Tibial artery (tissue), 4 donors: ENCODE measurements at regions not wholly inside any gene's neighbourhood (a gene's known extent, or its start where the extent isn't known, plus 50 kb on each side); places are given as distances from the start of the nearest gene placed in this dataset.

ENCODE experiments used
- DNase-seq, 2 donors: peaks; one replicate each; pipeline ENCODE4 v3.0.0-alpha.2; 2019
- H3K27ac ChIP-seq, 2 donors: fragments of 200-600 bp; sonication (generic) in 1 of 2; 1 replicate in 1 of 2; 2 replicates in 1 of 2; pipeline ENCODE4 v1.5.1; 2018 to 2019; ENCODE audit warnings: mild to moderate bottlenecking in 1 of 2
- H3K27me3 ChIP-seq, 2 donors: fragments of 200-600 bp; sonication (generic) in 1 of 2; one replicate each; pipeline versions ENCODE4 v1.5.1 to v1.6.0; 2016 to 2019
- H3K36me3 ChIP-seq, 3 donors: fragments of 200-600 bp; sonication (generic) in 2 of 3; one replicate each; pipeline ENCODE4 v1.5.1; 2016 to 2019; ENCODE audit warnings: mild to moderate bottlenecking in 2 of 3
- H3K4me1 ChIP-seq, 4 donors: fragments of 200-600 bp; sonication (generic) in 2 of 4; 1 replicate in 3 of 4; 2 replicates in 1 of 4; pipeline ENCODE4 v1.5.1; 2016 to 2019
- H3K4me3 ChIP-seq, 2 donors: fragments of 200-600 bp; sonication (generic) in 1 of 2; 1 replicate in 1 of 2; 2 replicates in 1 of 2; pipeline ENCODE4 v1.5.1; 2018 to 2019; ENCODE audit warnings: mild to moderate bottlenecking in 2 of 2
- H3K9me3 ChIP-seq, 3 donors: fragments of 200-600 bp; sonication (generic) in 1 of 3; one replicate each; pipeline ENCODE4 v1.5.1; 2016 to 2019
- CTCF ChIP-seq, 2 experiments: fragments of 200-600 bp in 1 of 2; fragments of 450-650 bp in 1 of 2; IDR thresholded peaks; one replicate each; pipeline ENCODE4 v1.5.1; 2017 to 2019; ENCODE audit warnings: antibody characterized with exemption in 2 of 2, mild to moderate bottlenecking in 1 of 2, moderate library complexity in 1 of 2
- intact Hi-C: fragments of 100-400 bp; cut with DNase I; formaldehyde crosslinking; loops from one replicate; pipeline ENCODE4 v1.15.0; 2023; ENCODE audit warnings: low total_unique reads

GRCh38 chr6:170228946-170229310 lies 62.0 kb downstream of the DLL1 start:
- Histone ChIP-seq H3K4me1 (peaks cover 0 to 5% (median 0%) of the 10 kb centered on the region in 4 donors), H3K36me3 (no peaks in the 10 kb centered on the region), H3K27ac (no peak overlapping the region), H3K27me3 (peaks cover 0 to 19% of the 10 kb centered on the region in 2 donors), H3K4me3 (no peak overlapping the region), H3K9me3 (no peaks in the 10 kb centered on the region)
- TF ChIP-seq CTCF (IDR thresholded peaks at IDR 0.05): no peak
- DNase-seq: no peak
- intact Hi-C loops: no loop called here

- H3K36me3 ChIP-seq: no peaks in the 10 kb centered on the region
- intact Hi-C loops: no loop called here
- DNase-seq: no peak
- peaks cover 0 to 19% of the 10 kb centered on the region in 2 donors for H3K27me3 ChIP-seq
- no peak for TF ChIP-seq CTCF (IDR thresholded peaks at IDR 0.05)
- no peak overlapping the region for H3K4me3 ChIP-seq
- peaks cover 0 to 5% (median 0%) of the 10 kb centered on the region in 4 donors for H3K4me1 ChIP-seq
- H3K9me3 ChIP-seq: no peaks in the 10 kb centered on the region
- no peak overlapping the region for H3K27ac ChIP-seq
These were observed 62.6 kb downstream of the DLL1 start for GRCh38 chr6:170227996-170228945.

GRCh38 chr6:170227521-170227983 lies 63.3 kb downstream of the DLL1 start:
- Histone ChIP-seq H3K9me3 (no peaks in the 10 kb centered on the region), H3K36me3 (no peaks in the 10 kb centered on the region), H3K4me1 (peaks cover 0 to 11% (median 0%) of the 10 kb centered on the region in 4 donors), H3K27me3 (peaks cover 0 to 19% of the 10 kb centered on the region in 2 donors), H3K4me3 (no peak overlapping the region), H3K27ac (no peak overlapping the region)
- no peak for TF ChIP-seq CTCF (IDR thresholded peaks at IDR 0.05)
- DNase-seq: no peak
- intact Hi-C loops: no loop called here

GRCh38 chr6:170226647-170227046 lies 64.2 kb downstream of the DLL1 start:
- intact Hi-C loops: no loop called here
- DNase-seq: peak in 1 of 2 donors; percentile 34

GRCh38 chr6:170225852-170226417 lies 64.9 kb downstream of the DLL1 start:
- H3K36me3 ChIP-seq: no peaks in the 10 kb centered on the region
- H3K9me3 ChIP-seq: no peaks in the 10 kb centered on the region
- H3K27me3 ChIP-seq: peaks cover 0 to 19% of the 10 kb centered on the region in 2 donors
- H3K27ac ChIP-seq: no peak overlapping the region
- peaks cover 0 to 11% (median 0%) of the 10 kb centered on the region in 4 donors for H3K4me1 ChIP-seq
- DNase-seq: peak in 1 of 2 donors; percentile 48
- H3K4me3 ChIP-seq: no peak overlapping the region
- no peak for TF ChIP-seq CTCF (IDR thresholded peaks at IDR 0.05)
- intact Hi-C loops: no loop called here

More at GRCh38 chr6:170226647-170227046, 64.2 kb downstream of the DLL1 start:
- no peak overlapping the region for H3K27ac ChIP-seq
- H3K27me3 ChIP-seq: peaks cover 0 to 19% of the 10 kb centered on the region in 2 donors
- TF ChIP-seq CTCF (IDR thresholded peaks at IDR 0.05): no peak
- H3K36me3 ChIP-seq: no peaks in the 10 kb centered on the region
- H3K4me1 ChIP-seq: peaks cover 0 to 11% (median 0%) of the 10 kb centered on the region in 4 donors
- no peak overlapping the region for H3K4me3 ChIP-seq
- no peaks in the 10 kb centered on the region for H3K9me3 ChIP-seq
